Liver (tissue), 8 donors: ENCODE measurements at regions not wholly inside any gene's neighbourhood (a gene's known extent, or its start where the extent isn't known, plus 50 kb on each side); places are given as distances from the start of the nearest gene placed in this dataset.
A peak's percentile ranks its signal among the peaks of the same experiment; 100 is the strongest.

Experiments
- DNase-seq: peaks from one replicate; pipeline ENCODE4 v3.0.0-alpha.2; 2017; ENCODE audit warnings: low spot score
- H3K27ac ChIP-seq, 2 donors: one replicate each; pipeline ENCODE4 v1.7.0; 2013; ENCODE audit warnings: inconsistent platforms in 2 of 2, low read length in 2 of 2, control low read depth in 1 of 2, low read depth in 1 of 2, mild to moderate bottlenecking in 1 of 2
- H3K27me3 ChIP-seq, 4 donors: one replicate each; pipeline versions ENCODE4 v1.6.1 to v1.7.0; 2013; ENCODE audit warnings: low read length in 3 of 4, inconsistent platforms in 1 of 4, mild to moderate bottlenecking in 1 of 4, moderate library complexity in 1 of 4; ENCODE audit not compliant: control insufficient read depth in 4 of 4, insufficient read depth in 4 of 4
- H3K36me3 ChIP-seq, 4 donors: one replicate each; pipeline versions ENCODE4 v1.6.1 to v1.7.0; 2013; ENCODE audit warnings: low read length in 3 of 4, mild to moderate bottlenecking in 3 of 4, low read depth in 1 of 4, moderate library complexity in 1 of 4; ENCODE audit not compliant: control insufficient read depth in 4 of 4, insufficient read depth in 3 of 4
- H3K4me1 ChIP-seq, 4 donors: one replicate each; pipeline versions ENCODE4 v1.6.1 to v1.7.0; 2013; ENCODE audit warnings: low read length in 3 of 4, mild to moderate bottlenecking in 3 of 4, moderate library complexity in 1 of 4; ENCODE audit not compliant: control insufficient read depth in 4 of 4, insufficient read depth in 4 of 4
- H3K4me3 ChIP-seq, 3 donors: one replicate each; pipeline versions ENCODE4 v1.6.1 to v1.7.0; 2013; ENCODE audit warnings: low read length in 3 of 3, control low read depth in 1 of 3, low read depth in 1 of 3, mild to moderate bottlenecking in 1 of 3
- H3K9ac ChIP-seq, 2 donors: one replicate each; pipeline ENCODE4 v1.7.0; 2013; ENCODE audit warnings: low read length in 2 of 2, mild to moderate bottlenecking in 2 of 2, moderate library complexity in 2 of 2, control low read depth in 1 of 2, low read depth in 1 of 2
- H3K9me3 ChIP-seq, 4 donors: one replicate each; pipeline versions ENCODE4 v1.6.1 to v1.7.0; 2013; ENCODE audit warnings: low read length in 3 of 4; ENCODE audit not compliant: control insufficient read depth in 4 of 4
- CTCF ChIP-seq: fragments of 150-350 bp; IDR thresholded peaks from 2 replicates; pipeline ENCODE4 v1.5.1; 2017; ENCODE audit warnings: improper control_type of control experiment, low read depth, low read length; ENCODE audit not compliant: missing input control
- EGR1 ChIP-seq, 2 donors: IDR thresholded peaks; 2 replicates each; pipeline ENCODE4 v1.6.1; 2016 to 2018; ENCODE audit warnings: antibody characterized with exemption in 2 of 2, low read depth in 2 of 2
- FOXA1 ChIP-seq: IDR thresholded peaks from 2 replicates; pipeline ENCODE4 v1.6.1; 2016; ENCODE audit warnings: antibody characterized with exemption
- GABPA ChIP-seq, 2 donors: IDR thresholded peaks in 1 of 2; conservative IDR thresholded peaks in 1 of 2; 2 replicates each; pipeline ENCODE4 v1.6.1; 2016; ENCODE audit warnings: antibody characterized with exemption in 2 of 2, mild to moderate bottlenecking in 1 of 2, moderate library complexity in 1 of 2
- HNF4A ChIP-seq, 2 donors: conservative IDR thresholded peaks; 2 replicates each; pipeline ENCODE4 v1.6.1; 2016; ENCODE audit warnings: antibody characterized with exemption in 2 of 2, mild to moderate bottlenecking in 2 of 2
- JUND ChIP-seq, 2 donors: IDR thresholded peaks; 2 replicates each; pipeline ENCODE4 v1.6.1; 2016; ENCODE audit warnings: antibody characterized with exemption in 2 of 2
- MAX ChIP-seq: IDR thresholded peaks from 2 replicates; pipeline ENCODE4 v1.6.1; 2016; ENCODE audit warnings: antibody characterized with exemption
- NR2F2 ChIP-seq: IDR thresholded peaks from 2 replicates; pipeline ENCODE4 v1.6.1; 2016; ENCODE audit warnings: antibody characterized with exemption
- RAD21 ChIP-seq, 2 donors: IDR thresholded peaks; 2 replicates each; pipeline ENCODE4 v1.6.1; 2016; ENCODE audit warnings: antibody characterized with exemption in 2 of 2, mild to moderate bottlenecking in 2 of 2
- REST ChIP-seq: IDR thresholded peaks from 2 replicates; pipeline ENCODE4 v1.6.1; 2016; ENCODE audit warnings: antibody characterized with exemption, mild to moderate bottlenecking
- RXRA ChIP-seq, 2 donors: IDR thresholded peaks; 2 replicates each; pipeline ENCODE4 v1.6.1; 2017 to 2018; ENCODE audit warnings: antibody characterized with exemption in 2 of 2, mild to moderate bottlenecking in 1 of 2
- SP1 ChIP-seq: IDR thresholded peaks from 2 replicates; pipeline ENCODE4 v1.6.1; 2018; ENCODE audit warnings: antibody characterized with exemption, mild to moderate bottlenecking
- TAF1 ChIP-seq: conservative IDR thresholded peaks from 2 replicates; pipeline ENCODE4 v1.6.1; 2016; ENCODE audit warnings: antibody characterized with exemption, mild to moderate bottlenecking
- YY1 ChIP-seq: IDR thresholded peaks from 2 replicates; pipeline ENCODE4 v1.6.1; 2016; ENCODE audit warnings: antibody characterized with exemption, mild to moderate bottlenecking
- WGBS: extraction: QIAGEN DNeasy Blood & Tissue Kit; methylation state at CpG from one replicate; pipeline ENCODE4 v1.1.7; 2013; 5-methylcytosine and 5-hydroxymethylcytosine counted together
- donor health status: healthy.
- donor health status: healthy.
- donor health status: healthy.
- donor health status: healthy.
- donor health status: healthy.

DNA sequence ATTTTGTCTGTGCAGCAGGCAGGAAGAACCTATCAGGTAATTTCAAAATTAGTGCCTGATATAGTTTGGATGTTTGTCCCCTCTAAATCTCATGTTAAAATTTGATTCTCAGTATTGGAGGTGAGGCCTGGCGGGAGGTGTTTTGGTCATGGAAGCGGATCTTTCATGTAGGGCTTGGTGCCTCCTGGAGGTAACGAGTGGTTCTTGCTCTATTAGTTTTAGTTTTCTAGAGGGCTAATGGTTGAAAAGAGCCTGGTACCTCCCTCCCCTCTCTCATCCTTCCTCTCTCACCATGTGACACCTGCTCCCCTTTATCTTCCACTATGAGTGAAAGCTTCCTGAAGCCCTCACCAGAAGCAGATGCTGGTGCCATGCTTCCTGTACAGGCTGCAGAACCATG lies 106.3 kb downstream of the DRD1 start:
- Histone ChIP-seq H3K27ac (no peak overlapping the region), H3K9ac (no peak overlapping the region), H3K36me3 (no peaks in the 10 kb centered on the region), H3K9me3 (no peaks in the 10 kb centered on the region), H3K4me1 (no peaks in the 10 kb centered on the region), H3K27me3 (peaks cover 0 to 3% (median 0%) of the 10 kb centered on the region in 4 donors), H3K4me3 (no peak overlapping the region)
- 83% methylated on average over 3 of the region's 3 CpGs for WGBS
- DNase-seq, result no peak
- TF ChIP-seq RXRA (IDR thresholded peaks at IDR 0.05), result no peak
- TF ChIP-seq YY1, result no peak
- TF ChIP-seq GABPA (IDR thresholded peaks at IDR 0.05 in 1 of 2, conservative IDR thresholded peaks at IDR 0.05 in 1 of 2), result no peak
- TF ChIP-seq FOXA1, result no peak
- TF ChIP-seq HNF4A (conservative IDR thresholded peaks at IDR 0.05), result no peak
- no peak for TF ChIP-seq MAX
- TF ChIP-seq TAF1, result no peak
- TF ChIP-seq REST, result no peak
- TF ChIP-seq SP1, result no peak
- TF ChIP-seq EGR1 (IDR thresholded peaks at IDR 0.05; ENCODE audit: low read depth in 2 of 2), result no peak

GRCh38 chr5:175336781-175337180 lies 107.2 kb downstream of the DRD1 start:
- Histone ChIP-seq H3K4me1 (no peaks in the 10 kb centered on the region), H3K9me3 (peaks cover 0 to 2% (median 0%) of the 10 kb centered on the region in 4 donors), H3K27ac (no peak overlapping the region), H3K36me3 (no peaks in the 10 kb centered on the region), H3K4me3 (no peak overlapping the region), H3K27me3 (peaks cover 0 to 3% (median 0%) of the 10 kb centered on the region in 4 donors), H3K9ac (no peak overlapping the region)
- TF ChIP-seq SP1 (no peak), REST (peak; percentile 17)
- no peak for DNase-seq
- WGBS, result 45% methylated on average over 2 of the region's 2 CpGs

GRCh38 chr5:175335691-175336090 lies 108.3 kb downstream of the DRD1 start:
- H3K36me3 ChIP-seq, result no peaks in the 10 kb centered on the region
- DNase-seq, result no peak
- no peak overlapping the region for H3K4me3 ChIP-seq
- peaks cover 0 to 2% (median 0%) of the 10 kb centered on the region in 4 donors for H3K9me3 ChIP-seq
- 56% methylated on average over 5 of the region's 5 CpGs for WGBS
- no peaks in the 10 kb centered on the region for H3K4me1 ChIP-seq
- H3K27me3 ChIP-seq, result peaks cover 0 to 3% (median 0%) of the 10 kb centered on the region in 4 donors
- no peak overlapping the region for H3K9ac ChIP-seq
- no peak overlapping the region for H3K27ac ChIP-seq
- TF ChIP-seq NR2F2, result peak; percentile 59
- TF ChIP-seq YY1, result no peak
- no peak for TF ChIP-seq CTCF
- no peak for TF ChIP-seq HNF4A (conservative IDR thresholded peaks at IDR 0.05)
- TF ChIP-seq RAD21 (IDR thresholded peaks at IDR 0.05), result no peak
- TF ChIP-seq JUND (IDR thresholded peaks at IDR 0.05), result no peak
- peak in 1 of 2 donors; percentile 6 for TF ChIP-seq RXRA (IDR thresholded peaks at IDR 0.05)
- no peak for TF ChIP-seq MAX
- TF ChIP-seq REST, result peak; percentile 43
